HG03139 (cell line): ENCODE measurements at regions not wholly inside any gene's neighbourhood (a gene's known extent, or its start where the extent isn't known, plus 50 kb on each side); places are given as distances from the start of the nearest gene placed in this dataset.

ENCODE experiments used
- ATAC-seq: cut with Tn5 transposase; IDR thresholded peaks from one replicate; pipeline ENCODE4 v1.9.1; 2021; ENCODE audit not compliant: unreplicated experiment

- ATAC-seq, result no peak
Observed at GRCh38 chr22:46089426-46090035, 60.8 kb upstream of the PPARA start.

DNA sequence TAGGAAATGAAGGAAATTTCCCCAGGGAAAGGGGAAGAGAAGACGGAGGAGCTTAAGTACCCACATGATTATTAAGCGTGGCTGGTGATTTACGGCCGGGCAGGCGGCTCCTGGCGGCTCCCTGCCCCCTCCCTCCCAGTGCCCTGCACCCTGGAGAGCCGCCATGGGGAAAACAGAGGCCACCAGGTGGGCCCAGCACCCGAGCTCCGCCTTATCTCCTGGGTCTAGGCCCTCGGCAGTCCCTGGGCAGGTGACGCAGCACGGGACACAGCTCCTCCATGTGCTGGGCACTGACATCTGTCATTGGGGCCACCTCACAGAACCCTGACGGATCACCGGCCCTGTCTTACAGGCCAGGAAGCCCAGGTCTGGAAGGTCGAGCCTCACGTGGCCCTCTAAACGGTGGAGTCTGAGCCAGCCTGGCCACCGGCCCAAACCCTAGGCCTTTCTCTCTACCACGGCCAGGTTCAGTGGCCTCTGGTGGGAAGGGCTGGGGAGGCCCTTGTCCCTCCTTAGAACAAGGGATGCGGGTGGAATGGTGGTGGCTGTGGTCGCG is 60.2 kb upstream of the PPARA start:
- no peak for ATAC-seq

GRCh38 chr22:46090631-46091201 is 59.6 kb upstream of the PPARA start:
- ATAC-seq, result no peak

DNA sequence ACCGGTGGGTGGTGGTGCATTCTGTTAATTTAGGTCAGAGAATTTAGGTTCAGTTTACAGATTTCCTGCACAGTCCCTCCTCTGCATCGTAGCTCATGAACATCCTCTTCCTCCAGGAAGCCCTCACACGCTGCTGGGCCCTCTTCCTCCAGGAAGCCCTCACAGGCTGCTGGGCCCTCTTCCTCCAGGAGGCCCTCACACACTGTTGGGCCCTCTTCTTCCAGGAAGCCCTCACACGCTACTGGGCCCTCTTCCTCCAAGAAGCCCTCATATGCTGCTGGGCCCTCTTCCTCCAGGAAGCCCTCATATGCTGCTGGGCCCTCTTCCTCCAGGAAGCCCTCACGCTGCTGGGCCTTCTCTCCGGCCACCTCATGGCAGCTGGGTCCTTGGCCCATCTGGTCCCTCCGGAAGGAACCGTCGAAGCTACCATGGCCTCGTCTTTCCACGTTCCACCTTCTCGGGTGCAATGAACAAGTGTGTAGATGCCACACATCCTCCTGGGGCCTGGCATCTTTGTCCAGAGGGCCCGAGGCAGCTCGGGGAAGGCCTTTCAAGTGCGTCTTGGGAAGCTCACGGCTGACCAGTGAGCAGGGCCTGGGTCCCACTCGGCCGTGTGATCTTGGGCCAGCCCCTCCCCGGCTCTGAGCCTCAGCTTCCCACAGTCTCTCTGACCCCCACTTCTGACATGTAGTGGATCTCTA is 58.9 kb upstream of the PPARA start:
- ATAC-seq, result no peak

DNA sequence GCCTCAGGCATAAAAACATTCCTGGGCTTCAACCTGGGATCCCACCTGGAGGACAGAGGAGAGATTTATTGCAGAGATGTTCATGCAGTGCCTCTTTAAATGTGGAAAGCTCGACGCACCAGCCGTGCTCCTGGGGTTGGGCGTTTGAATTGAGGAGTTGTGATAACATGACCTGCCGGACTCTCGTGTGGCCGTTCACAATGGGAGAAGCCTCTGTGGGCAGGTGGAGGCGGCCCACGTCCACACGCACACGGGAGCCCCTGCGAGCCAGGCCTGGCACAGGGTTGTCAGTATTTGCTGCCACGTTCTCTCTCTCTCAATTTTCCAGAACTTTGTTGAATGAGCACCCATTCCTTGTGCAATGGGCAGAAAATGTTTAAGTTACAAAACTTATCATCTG is 58.3 kb upstream of the PPARA start:
- no peak for ATAC-seq

GRCh38 chr22:46092670-46093410 is 57.5 kb upstream of the PPARA start:
- no peak for ATAC-seq

- ATAC-seq, result no peak
Observed at GRCh38 chr22:46093796-46094195, 56.5 kb upstream of the PPARA start.

DNA sequence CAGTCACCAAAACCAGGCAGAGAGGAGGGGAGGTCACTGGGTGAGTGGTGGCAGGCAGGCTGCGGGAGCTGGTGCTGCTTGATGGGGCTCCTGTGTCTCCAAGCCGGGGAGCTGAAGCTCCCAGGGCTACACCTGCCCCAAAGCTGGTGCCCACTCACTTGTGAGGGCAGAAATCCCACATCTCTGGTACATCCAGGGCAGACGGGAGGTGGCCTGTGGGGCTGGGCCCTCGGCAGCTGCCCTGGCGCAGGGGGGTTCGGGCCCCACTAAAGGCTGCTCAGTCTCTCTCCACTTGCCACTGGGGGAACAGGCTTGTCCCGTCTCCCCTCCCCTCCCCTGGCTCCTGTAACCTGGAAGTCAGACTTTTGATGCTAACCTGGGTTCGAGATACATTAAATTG is 55.6 kb upstream of the PPARA start:
- no peak for ATAC-seq

DNA sequence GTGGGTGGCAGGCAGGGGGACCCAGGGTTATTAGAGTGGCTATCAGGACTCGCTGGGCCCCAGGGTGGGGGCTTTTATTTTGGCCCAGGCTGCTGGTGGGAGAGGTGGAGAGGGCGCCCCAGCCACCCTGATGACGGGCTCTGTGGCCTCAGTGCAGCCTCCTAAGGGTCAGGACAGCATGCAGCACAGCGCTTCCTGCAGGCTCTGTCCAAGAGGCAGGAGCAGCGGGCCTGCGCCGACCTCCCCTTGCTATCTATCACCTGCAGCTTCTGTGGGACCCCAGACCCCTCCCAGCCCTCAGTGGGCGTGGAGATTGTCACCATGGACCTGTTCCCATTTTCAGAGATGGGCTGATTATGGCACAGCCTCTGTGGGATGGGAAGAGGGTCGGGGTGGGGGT is 54.3 kb upstream of the PPARA start:
- ATAC-seq, result no peak

GRCh38 chr22:46096706-46097230 is 53.6 kb upstream of the PPARA start:
- ATAC-seq, result no peak

- no peak for ATAC-seq
Observed at GRCh38 chr22:46097268-46097900, 52.9 kb upstream of the PPARA start.

- ATAC-seq, result no peak
Observed at GRCh38 chr22:46098525-46099475, 51.5 kb upstream of the PPARA start.

- ATAC-seq, result no peak
Observed at GRCh38 chr22:46099740-46100139, 50.6 kb upstream of the PPARA start.

DNA sequence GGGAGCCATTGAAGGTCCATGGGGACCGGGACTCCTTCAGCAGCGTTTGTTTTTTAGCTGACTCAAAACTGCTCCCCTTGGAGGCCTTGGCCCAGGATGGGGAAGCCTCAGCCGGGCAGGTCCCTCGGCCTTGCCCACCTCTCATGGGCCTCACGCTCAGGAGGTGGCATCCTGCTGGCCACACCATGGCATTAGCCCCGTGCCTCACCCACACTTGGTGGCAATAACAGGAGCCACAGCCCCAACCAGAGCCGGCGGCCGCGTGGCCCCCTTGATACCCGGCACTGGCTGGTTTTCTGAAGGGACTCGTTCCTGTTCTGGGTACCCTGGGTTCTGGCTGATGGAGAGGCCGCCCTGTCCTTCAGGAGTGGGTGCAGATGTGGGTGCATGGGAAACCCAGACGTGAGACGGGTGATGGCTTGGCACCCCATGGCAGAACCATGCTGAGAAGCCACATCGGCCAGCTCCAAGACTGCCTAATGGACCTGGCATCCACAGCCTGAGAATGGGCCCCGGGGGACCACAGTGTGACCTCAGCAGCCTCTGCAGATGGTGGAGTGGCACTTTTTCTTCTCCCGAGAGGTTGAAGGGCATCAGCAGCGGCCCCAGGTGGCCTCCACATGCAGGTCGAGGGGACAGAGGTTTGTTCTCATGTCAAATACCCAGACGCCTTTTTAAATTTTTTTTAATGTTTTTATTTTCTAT is 49.8 kb upstream of the PPARA start:
- no peak for ATAC-seq
